Ovary (tissue), 3 donors: ENCODE measurements at regions not wholly inside any gene's neighbourhood (a gene's known extent, or its start where the extent isn't known, plus 50 kb on each side); places are given as distances from the start of the nearest gene placed in this dataset.

Experiments used
- EP300 ChIP-seq: sonication (generic); formaldehyde crosslinking; IDR thresholded peaks from one replicate; pipeline ENCODE4 v1.6.1; 2017; ENCODE audit warnings: antibody characterized with exemption
- POLR2A ChIP-seq: fragments of 450-650 bp; IDR thresholded peaks from one replicate; pipeline ENCODE4 v1.6.1; 2017; ENCODE audit warnings: antibody characterized with exemption, mild to moderate bottlenecking, moderate library complexity
- TF ChIP-seq, protein P1 (sequence below), 3 donors: fragments of 450-650 bp in 2 of 3; fragments of 200-600 bp in 1 of 3; IDR thresholded peaks; one replicate each; pipeline versions ENCODE4 v1.5.1 to v1.8.0; 2016 to 2022; ENCODE audit warnings: antibody characterized with exemption in 3 of 3, mild to moderate bottlenecking in 1 of 3
- donor health status: DM: no; HTN: no; CAD: no.

DNA sequence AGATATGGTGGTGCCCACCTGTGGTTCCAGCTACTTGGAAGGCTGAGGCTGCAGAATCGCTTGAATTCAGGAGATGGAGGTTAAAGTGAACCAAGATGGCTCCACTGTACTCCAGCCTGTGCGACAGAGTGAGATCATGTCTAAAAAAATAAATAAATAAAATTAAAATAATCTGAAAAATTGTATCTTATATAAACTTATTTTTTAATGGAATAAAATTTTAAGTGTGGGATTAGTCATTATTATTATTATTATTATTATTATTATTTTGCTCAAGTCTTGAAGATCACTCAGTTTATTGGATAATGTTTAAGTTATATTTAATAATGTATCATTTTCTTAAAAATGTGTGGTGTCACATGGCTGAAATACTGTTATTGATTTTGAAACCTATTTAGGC is 688.0 kb upstream of the COX7C start:
- TF ChIP-seq EP300 = no peak
- TF ChIP-seq POLR2A = no peak
- TF ChIP-seq, protein P1, sequence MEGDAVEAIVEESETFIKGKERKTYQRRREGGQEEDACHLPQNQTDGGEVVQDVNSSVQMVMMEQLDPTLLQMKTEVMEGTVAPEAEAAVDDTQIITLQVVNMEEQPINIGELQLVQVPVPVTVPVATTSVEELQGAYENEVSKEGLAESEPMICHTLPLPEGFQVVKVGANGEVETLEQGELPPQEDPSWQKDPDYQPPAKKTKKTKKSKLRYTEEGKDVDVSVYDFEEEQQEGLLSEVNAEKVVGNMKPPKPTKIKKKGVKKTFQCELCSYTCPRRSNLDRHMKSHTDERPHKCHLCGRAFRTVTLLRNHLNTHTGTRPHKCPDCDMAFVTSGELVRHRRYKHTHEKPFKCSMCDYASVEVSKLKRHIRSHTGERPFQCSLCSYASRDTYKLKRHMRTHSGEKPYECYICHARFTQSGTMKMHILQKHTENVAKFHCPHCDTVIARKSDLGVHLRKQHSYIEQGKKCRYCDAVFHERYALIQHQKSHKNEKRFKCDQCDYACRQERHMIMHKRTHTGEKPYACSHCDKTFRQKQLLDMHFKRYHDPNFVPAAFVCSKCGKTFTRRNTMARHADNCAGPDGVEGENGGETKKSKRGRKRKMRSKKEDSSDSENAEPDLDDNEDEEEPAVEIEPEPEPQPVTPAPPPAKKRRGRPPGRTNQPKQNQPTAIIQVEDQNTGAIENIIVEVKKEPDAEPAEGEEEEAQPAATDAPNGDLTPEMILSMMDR (IDR thresholded peaks at IDR 0.05) = no peak
